OCI-M2 (cell line): ENCODE measurements at regions not wholly inside any gene's neighbourhood (a gene's known extent, or its start where the extent isn't known, plus 50 kb on each side); places are given as distances from the start of the nearest gene placed in this dataset.
"Not testable (repeated sequence)": the region's sequence is repeated elsewhere in the genome, so short reads cannot be mapped to it uniquely, and the experiment has no call there.

Experiments
- DNase-seq: peaks from one replicate; lab custom pipeline; 2025; ENCODE audit not compliant: unreplicated experiment; lab: John Stamatoyannopoulos, UW

- no peak for DNase-seq
Measured at GRCh38 chr12:97711392-97711791, 248.8 kb downstream of the RMST start.

GRCh38 chr12:97713270-97713669 lies 250.7 kb downstream of the RMST start:
- DNase-seq, result no peak

GRCh38 chr12:97714107-97714563 lies 251.5 kb downstream of the RMST start:
- no peak for DNase-seq

GRCh38 chr12:97716356-97716755 lies 253.8 kb downstream of the RMST start:
- DNase-seq, result no peak

GRCh38 chr12:97723801-97724200 lies 261.2 kb downstream of the RMST start:
- not testable (repeated sequence) for DNase-seq

GRCh38 chr12:97745406-97746101 lies 282.9 kb downstream of the RMST start:
- DNase-seq, result no peak

- no peak for DNase-seq
Measured at GRCh38 chr12:97748298-97748697, 285.7 kb downstream of the RMST start.

- no peak for DNase-seq
Measured at GRCh38 chr12:97751704-97752103, 289.1 kb downstream of the RMST start.

GRCh38 chr12:97752129-97752528 lies 289.5 kb downstream of the RMST start:
- DNase-seq, result no peak

- no peak for DNase-seq
Measured at GRCh38 chr12:97753332-97753731, 290.7 kb downstream of the RMST start.

GRCh38 chr12:97754306-97754705 lies 291.7 kb downstream of the RMST start:
- no peak for DNase-seq

- DNase-seq, result no peak
Measured at GRCh38 chr12:97756066-97756666, 293.6 kb downstream of the RMST start.

GRCh38 chr12:97756741-97757140 lies 294.1 kb downstream of the RMST start:
- no peak for DNase-seq

GRCh38 chr12:97757481-97758193 lies 295.0 kb downstream of the RMST start:
- no peak for DNase-seq

GRCh38 chr12:97758194-97758501 lies 295.5 kb downstream of the RMST start:
- no peak for DNase-seq

GRCh38 chr12:97758586-97758985 lies 296.0 kb downstream of the RMST start:
- no peak for DNase-seq

GRCh38 chr12:97760601-97761000 lies 298.0 kb downstream of the RMST start:
- DNase-seq, result no peak

- DNase-seq, result no peak
Measured at GRCh38 chr12:97763113-97763512, 300.5 kb downstream of the RMST start.

- DNase-seq, result no peak
Measured at GRCh38 chr12:97764700-97765099, 302.1 kb downstream of the RMST start.

GRCh38 chr12:97767347-97767746 lies 304.7 kb downstream of the RMST start:
- DNase-seq, result no peak

- DNase-seq, result no peak
Measured at GRCh38 chr12:97778111-97778510, 315.5 kb downstream of the RMST start.

- DNase-seq, result no peak
Measured at GRCh38 chr12:97781342-97781741, 318.7 kb downstream of the RMST start.
